GM18517 (cell line): ENCODE measurements at regions not wholly inside any gene's neighbourhood (a gene's known extent, or its start where the extent isn't known, plus 50 kb on each side); places are given as distances from the start of the nearest gene placed in this dataset.
"Not testable (repeated sequence)": the region's sequence is repeated elsewhere in the genome, so short reads cannot be mapped to it uniquely, and the experiment has no call there.

Experiments
- ATAC-seq: cut with Tn5 transposase; IDR thresholded peaks from one replicate; pipeline ENCODE4 v1.9.1; 2021; ENCODE audit warnings: mild to moderate bottlenecking, moderate library complexity; ENCODE audit not compliant: unreplicated experiment

- not testable (repeated sequence) for ATAC-seq
Measured at GRCh38 chr18:22068784-22069183, 100.6 kb upstream of the GATA6 start.

DNA sequence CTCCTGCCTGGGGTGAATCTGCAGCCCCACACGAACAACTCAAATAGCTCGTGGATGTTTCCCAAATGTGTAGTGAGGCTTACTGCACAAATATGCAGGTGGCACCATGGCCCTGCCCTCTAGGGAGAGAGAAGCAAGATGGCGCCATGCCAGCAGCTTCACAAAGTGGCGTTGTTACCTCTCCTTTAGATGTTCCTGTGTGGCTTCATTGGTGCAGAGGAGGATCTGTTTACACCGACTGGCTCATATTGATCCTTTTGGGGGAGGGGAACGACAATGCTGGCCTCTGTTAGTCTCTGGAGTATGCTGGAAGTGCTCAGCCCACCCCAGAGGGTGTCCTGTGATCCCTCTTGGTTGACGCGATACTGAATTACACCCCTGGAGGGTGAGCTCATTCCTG is 99.5 kb upstream of the GATA6 start:
- no peak for ATAC-seq

GRCh38 chr18:22073411-22073810 is 96.0 kb upstream of the GATA6 start:
- no peak for ATAC-seq

DNA sequence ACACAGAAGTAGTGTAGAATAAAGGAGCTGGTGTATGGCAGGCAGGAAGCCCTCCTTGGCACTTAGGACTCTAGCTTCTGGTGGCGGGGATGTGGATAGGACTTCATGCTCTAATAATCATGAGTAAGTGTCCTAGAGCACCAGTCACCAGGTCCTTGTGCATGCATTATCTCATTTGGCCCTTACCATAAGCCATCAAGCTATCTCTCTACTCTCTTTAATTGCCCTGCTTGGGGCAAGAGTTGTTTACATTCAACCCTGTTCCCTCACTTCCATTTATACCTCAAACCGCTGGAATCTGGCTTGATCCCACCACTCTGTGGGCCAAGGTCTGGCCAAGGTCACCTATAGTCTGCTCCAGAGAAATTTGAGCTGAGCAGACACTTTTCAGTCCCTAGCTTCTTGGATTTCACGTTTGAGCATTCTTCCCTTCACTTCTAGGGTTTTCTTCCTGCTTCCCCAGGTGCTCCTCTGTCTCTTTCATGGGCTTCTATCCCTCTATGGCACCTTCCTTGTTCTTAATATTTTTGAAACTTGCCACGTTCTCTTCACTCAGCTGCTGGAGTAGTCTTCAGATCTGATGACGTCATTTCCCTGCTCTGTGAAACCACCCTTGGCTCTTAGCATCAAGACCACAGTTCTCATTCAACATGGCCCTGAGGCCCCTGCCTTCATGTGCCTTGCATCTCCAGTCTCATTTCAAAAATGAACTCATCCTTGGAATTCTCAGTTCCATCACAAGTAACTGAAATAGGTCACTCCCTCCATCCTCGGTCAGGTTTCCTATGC is 94.9 kb upstream of the GATA6 start:
- ATAC-seq = no peak

DNA sequence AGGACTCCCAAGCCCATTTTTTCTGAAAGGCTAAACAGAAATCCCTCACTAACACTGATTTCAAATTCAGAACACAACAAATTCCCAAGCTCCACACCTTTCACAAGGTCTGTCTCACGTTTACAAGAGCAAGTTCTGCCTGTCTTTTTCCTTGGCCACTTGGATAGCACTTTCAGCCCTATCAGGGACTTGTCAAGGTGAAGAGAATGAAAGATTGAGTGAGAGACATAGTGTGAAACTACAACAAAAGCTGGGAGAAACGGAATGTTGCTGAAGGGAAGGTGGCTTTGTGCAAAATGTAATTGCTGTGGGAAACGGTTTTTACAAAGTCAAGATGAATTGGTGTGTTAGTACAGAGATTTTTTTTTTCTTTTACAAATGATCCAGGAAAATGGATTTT is 89.4 kb upstream of the GATA6 start:
- no peak for ATAC-seq

- ATAC-seq = no peak
Measured at GRCh38 chr18:22082408-22082807, 87.0 kb upstream of the GATA6 start.

- ATAC-seq = no peak
Measured at GRCh38 chr18:22084547-22084946, 84.8 kb upstream of the GATA6 start.

GRCh38 chr18:22086973-22087372 is 82.4 kb upstream of the GATA6 start:
- ATAC-seq = no peak

- ATAC-seq = no peak
Measured at GRCh38 chr18:22088029-22088428, 81.4 kb upstream of the GATA6 start.

GRCh38 chr18:22088996-22089640 is 80.3 kb upstream of the GATA6 start:
- ATAC-seq = no peak

DNA sequence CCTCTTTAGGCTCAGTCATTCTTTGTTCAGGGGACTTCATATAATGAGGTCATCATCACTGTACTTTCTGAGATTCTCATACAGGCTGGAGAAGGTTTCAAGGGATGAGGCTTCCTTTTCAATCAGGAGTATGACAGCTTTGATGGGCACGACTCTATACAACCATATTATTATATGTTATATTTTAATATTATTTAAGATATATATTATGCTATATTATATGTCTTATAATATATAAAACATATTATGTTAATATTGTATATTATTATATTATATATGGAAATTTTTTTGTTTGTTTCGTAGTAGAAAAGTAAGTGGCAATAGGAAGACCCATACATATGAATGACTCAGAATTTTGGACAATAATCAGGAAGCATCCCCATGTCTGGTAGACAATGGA is 78.0 kb upstream of the GATA6 start:
- ATAC-seq = no peak

DNA sequence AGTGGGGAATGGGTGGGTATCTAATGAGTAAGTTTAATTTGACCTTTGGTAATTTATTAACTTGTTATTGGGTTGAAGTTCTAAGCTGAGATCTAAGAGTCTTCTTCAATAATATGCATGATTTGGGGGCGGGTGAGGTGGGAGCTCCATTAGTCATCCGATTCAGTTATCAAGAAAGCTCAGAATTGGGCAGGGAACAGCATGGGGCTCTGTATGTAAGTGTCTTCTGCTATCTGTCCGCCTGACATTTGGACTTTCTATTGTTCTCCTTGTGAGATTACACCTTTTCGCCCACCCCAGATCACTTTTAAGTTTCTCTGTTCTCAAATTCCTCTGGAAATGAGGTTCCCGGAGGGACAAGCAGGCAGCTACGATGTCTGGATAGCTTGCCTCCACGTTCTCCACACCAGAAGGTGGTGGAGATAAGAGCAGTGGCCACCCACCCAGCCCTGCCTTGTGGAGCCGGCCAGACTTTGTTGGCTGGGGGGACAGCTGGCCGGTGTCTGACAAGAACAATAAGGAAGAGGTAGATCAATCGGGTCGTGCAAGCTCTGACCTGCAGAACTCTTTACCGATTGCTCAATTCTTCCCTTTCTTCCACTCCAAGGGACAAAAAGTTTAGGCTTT is 75.5 kb upstream of the GATA6 start:
- no peak for ATAC-seq

DNA sequence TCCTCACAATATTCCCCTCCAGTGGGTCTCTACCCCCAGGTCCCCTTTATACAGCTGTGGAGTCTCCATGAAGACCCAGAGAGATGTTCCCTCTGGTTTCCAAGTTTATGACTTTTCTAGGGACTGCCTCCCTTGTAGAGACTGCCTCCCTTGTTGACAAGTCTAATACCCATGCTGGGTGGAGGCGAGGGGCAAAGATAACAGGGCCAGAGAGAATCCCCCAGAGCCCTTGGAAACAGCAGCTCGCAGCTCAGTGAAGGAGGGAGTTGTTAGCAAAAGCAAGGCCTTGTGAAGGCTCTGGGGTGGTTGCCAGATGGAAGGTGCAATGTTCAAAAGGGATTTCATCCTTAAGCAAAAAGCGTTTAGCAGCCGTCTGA is 75.0 kb upstream of the GATA6 start:
- ATAC-seq = no peak

DNA sequence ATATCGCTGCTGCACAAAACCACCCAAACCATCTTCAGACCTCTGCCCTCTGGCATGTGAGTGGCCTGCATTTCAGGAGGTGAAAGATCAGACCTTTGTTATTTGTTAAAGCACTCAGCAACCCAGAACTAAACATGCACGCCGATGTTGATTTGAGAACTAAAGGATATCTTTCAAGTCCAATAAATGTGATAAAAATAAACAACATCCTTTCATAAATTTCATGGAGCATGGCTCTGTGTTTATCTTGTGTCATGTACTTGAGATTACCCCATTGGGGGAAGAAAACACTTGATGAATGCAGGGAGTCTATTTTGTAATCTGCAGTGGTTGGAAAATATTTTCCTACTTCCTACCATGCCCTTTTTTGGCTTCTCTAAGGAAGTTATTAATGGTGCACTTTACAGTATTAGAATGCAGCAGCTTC is 70.8 kb upstream of the GATA6 start:
- no peak for ATAC-seq

DNA sequence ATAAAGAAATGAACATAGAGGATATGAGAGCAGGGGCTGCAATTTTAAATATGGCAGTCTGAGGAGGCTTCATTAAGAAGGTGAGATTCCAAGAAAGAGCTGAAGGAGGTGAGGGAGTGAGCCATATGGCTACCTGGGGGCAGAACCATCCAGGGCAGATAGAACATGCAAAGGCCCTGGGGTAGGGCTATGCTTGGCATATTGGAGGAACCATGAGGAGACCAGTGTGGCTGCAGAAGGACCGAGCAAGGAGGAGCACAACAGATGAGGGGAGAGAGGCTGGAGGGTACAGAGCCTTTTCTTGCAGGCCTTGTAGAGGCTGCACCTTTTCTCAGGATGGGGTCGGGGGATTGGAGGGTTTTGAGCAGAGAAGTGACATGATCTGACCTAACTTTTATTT is 69.5 kb upstream of the GATA6 start:
- no peak for ATAC-seq

GRCh38 chr18:22101731-22102130 is 67.7 kb upstream of the GATA6 start:
- ATAC-seq = no peak

DNA sequence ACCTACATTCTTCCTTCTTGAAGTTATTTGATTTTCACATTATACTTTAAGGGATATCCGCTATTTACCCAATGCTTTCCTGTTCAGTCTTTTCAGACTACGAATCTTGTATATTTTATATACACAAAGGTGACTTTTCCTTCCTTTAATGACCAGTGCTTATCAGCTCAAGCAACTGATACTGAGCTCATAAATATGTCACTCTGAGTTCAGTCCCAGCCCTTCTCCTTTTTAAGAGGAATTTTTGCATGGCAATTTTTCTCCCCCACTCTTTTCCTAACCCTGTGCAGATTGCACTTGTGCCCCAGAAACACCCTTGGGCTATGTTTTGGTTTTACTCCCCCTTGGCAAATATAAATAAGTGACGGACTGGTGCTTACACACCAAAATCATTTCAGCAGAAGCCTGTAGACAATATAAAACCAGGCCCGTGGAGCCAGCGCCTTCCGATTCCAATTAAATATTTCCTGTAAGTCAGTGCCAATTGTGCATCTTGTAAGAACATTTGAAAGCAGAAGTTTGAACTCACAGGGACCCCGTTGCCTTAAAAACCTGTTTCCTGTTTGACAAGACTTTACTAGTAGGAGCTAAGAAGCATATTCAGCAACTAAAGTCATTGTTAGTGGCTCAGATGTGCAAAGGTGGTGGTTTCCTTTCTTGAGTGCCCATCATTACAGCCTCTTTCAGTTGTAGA is 66.3 kb upstream of the GATA6 start:
- ATAC-seq = no peak

- ATAC-seq = no peak
Measured at GRCh38 chr18:22103647-22104031, 65.8 kb upstream of the GATA6 start.

DNA sequence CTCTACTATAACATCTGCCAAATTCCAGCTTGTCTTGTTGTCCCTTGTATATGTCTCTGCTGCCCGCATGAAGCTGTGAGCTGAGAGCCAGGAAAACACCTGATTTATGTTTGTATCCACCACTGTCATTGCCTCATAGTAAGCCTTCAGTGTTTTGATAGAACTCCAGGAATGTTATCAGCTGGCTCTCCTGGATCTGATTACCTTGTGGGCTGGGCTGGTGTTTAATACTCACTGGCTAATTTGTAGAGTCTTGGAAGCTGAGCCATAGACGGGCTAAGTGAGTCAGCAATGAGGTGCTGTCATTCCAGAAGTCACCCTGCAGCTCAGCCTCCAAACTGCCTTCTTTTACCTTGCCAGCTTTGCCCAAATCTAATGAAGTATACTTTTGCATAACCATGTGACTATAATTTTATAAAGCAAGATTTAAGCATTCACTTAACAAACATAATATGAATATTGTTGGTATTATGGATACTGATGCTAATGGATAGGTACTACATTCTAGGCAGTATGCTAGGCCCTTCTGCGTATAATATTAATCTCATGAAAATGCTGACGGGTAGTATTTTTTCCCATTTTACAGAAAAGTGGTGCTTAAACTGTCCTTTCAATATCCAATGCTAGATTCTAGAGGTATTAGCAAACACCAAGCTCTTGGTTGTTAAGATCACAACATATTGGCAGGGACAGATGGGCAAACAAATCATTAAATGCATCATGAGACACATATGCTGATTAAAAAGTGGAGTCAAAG is 62.7 kb upstream of the GATA6 start:
- ATAC-seq = no peak

- ATAC-seq = no peak
Measured at GRCh38 chr18:22108674-22109073, 60.7 kb upstream of the GATA6 start.

GRCh38 chr18:22109535-22109934 is 59.9 kb upstream of the GATA6 start:
- no peak for ATAC-seq
